HTR-8/SVneo (cell line): ENCODE measurements at regions not wholly inside any gene's neighbourhood (a gene's known extent, or its start where the extent isn't known, plus 50 kb on each side); places are given as distances from the start of the nearest gene placed in this dataset.
"Not testable (repeated sequence)": the region's sequence is repeated elsewhere in the genome, so short reads cannot be mapped to it uniquely, and the experiment has no call there.

ENCODE experiments used
- DNase-seq: peaks from one replicate; pipeline ENCODE4 v3.0.0; 2011; ENCODE audit warnings: low spot score, mixed read lengths; ENCODE audit not compliant: insufficient read length
- FAIRE-seq: peaks from 2 replicates; lab custom pipeline; 2011; peaks lifted over from hg19 to GRCh38; lab: Jason Lieb, UNC

- FAIRE-seq (no peak), DNase-seq (no peak)
Measured at GRCh38 chr1:79920960-79921669, 914.6 kb upstream of the ADGRL4 start.

GRCh38 chr1:79914896-79915295 lies 908.4 kb upstream of the ADGRL4 start:
- FAIRE-seq (no peak), DNase-seq (no peak)

- no peak for FAIRE-seq
Measured at GRCh38 chr1:79912813-79913212, 906.3 kb upstream of the ADGRL4 start.

GRCh38 chr1:79903321-79903720 lies 896.8 kb upstream of the ADGRL4 start:
- DNase-seq (no peak), FAIRE-seq (no peak)

More at GRCh38 chr1:79912813-79913212, 906.3 kb upstream of the ADGRL4 start:
- no peak for DNase-seq

GRCh38 chr1:79902418-79902817 lies 895.9 kb upstream of the ADGRL4 start:
- FAIRE-seq (no peak), DNase-seq (no peak)

GRCh38 chr1:79899914-79900313 lies 893.4 kb upstream of the ADGRL4 start:
- FAIRE-seq (no peak), DNase-seq (no peak)

GRCh38 chr1:79896140-79896539 lies 889.6 kb upstream of the ADGRL4 start:
- FAIRE-seq (no peak), DNase-seq (no peak)

- no peak for FAIRE-seq
- DNase-seq: no peak
Measured at GRCh38 chr1:79895573-79895972, 889.0 kb upstream of the ADGRL4 start.

GRCh38 chr1:79894129-79894528 lies 887.6 kb upstream of the ADGRL4 start:
- not testable (repeated sequence) for DNase-seq, FAIRE-seq

- FAIRE-seq (no peak), DNase-seq (no peak)
Measured at GRCh38 chr1:79887059-79887458, 880.5 kb upstream of the ADGRL4 start.

- DNase-seq: no peak
- no peak for FAIRE-seq
Measured at GRCh38 chr1:79885101-79885500, 878.6 kb upstream of the ADGRL4 start.

GRCh38 chr1:79877086-79877485 lies 870.6 kb upstream of the ADGRL4 start:
- DNase-seq (no peak), FAIRE-seq (no peak)

GRCh38 chr1:79875187-79875586 lies 868.7 kb upstream of the ADGRL4 start:
- DNase-seq (no peak), FAIRE-seq (no peak)

GRCh38 chr1:79874289-79874688 lies 867.8 kb upstream of the ADGRL4 start:
- DNase-seq: no peak
- no peak for FAIRE-seq

- DNase-seq (no peak), FAIRE-seq (no peak)
Measured at GRCh38 chr1:79859212-79859948, 852.9 kb upstream of the ADGRL4 start.

GRCh38 chr1:79852004-79852403 lies 845.5 kb upstream of the ADGRL4 start:
- DNase-seq (no peak), FAIRE-seq (no peak)

GRCh38 chr1:79849388-79849787 lies 842.9 kb upstream of the ADGRL4 start:
- DNase-seq: no peak
- no peak for FAIRE-seq

GRCh38 chr1:79848316-79848715 lies 841.8 kb upstream of the ADGRL4 start:
- DNase-seq: no peak
- no peak for FAIRE-seq

- no peak for FAIRE-seq
- no peak for DNase-seq
Measured at GRCh38 chr1:79847700-79848099, 841.2 kb upstream of the ADGRL4 start.

- DNase-seq: no peak
- FAIRE-seq: no peak
Measured at GRCh38 chr1:79845936-79846335, 839.4 kb upstream of the ADGRL4 start.

- no peak for DNase-seq
- FAIRE-seq: no peak
Measured at GRCh38 chr1:79842811-79843210, 836.3 kb upstream of the ADGRL4 start.

GRCh38 chr1:79839882-79840281 lies 833.4 kb upstream of the ADGRL4 start:
- DNase-seq (no peak), FAIRE-seq (no peak)
